ENCODE measurements at regions not wholly inside any gene's neighbourhood (a gene's known extent, or its start where the extent isn't known, plus 50 kb on each side); places are given as distances from the start of the nearest gene placed in this dataset.

GRCh38 chr5:29015523-29015922, 1977.1 kb upstream of the CDH9 start:
- no peak overlapping the region for H3K4me3 Mint-ChIP-seq
- Histone ChIP-seq H3T11ph (ENCODE audit: low read length) (no peak overlapping the region), H4K91ac (ENCODE audit: insufficient read length, low read depth, low read length) (no peak overlapping the region), H4K20me1 (ENCODE audit: control insufficient read depth, insufficient read depth, insufficient read length) (no peaks in the 10 kb centered on the region), H2AK5ac (ENCODE audit: insufficient read length, low read length) (no peak overlapping the region), H3K27me3 (ENCODE audit: insufficient read depth, low read length) (no peaks in the 10 kb centered on the region), H3K4ac (ENCODE audit: low read depth, low read length) (no peak overlapping the region), H4K8ac (replicated peaks; ENCODE audit: insufficient read length, low read depth, low read length) (no peak overlapping the region), H3K23me2 (ENCODE audit: insufficient read length, low read depth, low read length, poor library complexity, severe bottlenecking) (no peaks in the 10 kb centered on the region), H2BK120ac (ENCODE audit: low read depth, low read length, poor library complexity, severe bottlenecking) (no peak overlapping the region), H2BK12ac (ENCODE audit: insufficient read length, low read depth, low read length) (no peak overlapping the region), H4K5ac (ENCODE audit: insufficient read length, low read depth, low read length) (no peak overlapping the region), H3K56ac (ENCODE audit: insufficient read length, low read depth, low read length) (no peak overlapping the region), H3K4me1 (ENCODE audit: insufficient read depth, low read length) (peaks cover 2% of the 10 kb centered on the region; the same call in 1 of the 2 replicates), H3K9ac (ENCODE audit: extremely low read depth, insufficient read length, low read length) (no peak overlapping the region), H3K27ac (ENCODE audit: insufficient read length, low read depth, low read length) (no peak overlapping the region), H2BK20ac (ENCODE audit: low read depth, low read length, poor library complexity, severe bottlenecking) (no peak overlapping the region), H3K14ac (ENCODE audit: insufficient read depth, low read length) (no peak overlapping the region), H3K4me2 (ENCODE audit: insufficient read depth, insufficient read length, low read length) (no peak overlapping the region), H3K79me1 (ENCODE audit: insufficient read depth, low read depth, low read length, poor library complexity, severe bottlenecking) (no peaks in the 10 kb centered on the region), H3K9me3 (ENCODE audit: control insufficient read depth, low read depth, low read length) (no peaks in the 10 kb centered on the region), H3K18ac (ENCODE audit: insufficient read length, low read depth, low read length) (no peak overlapping the region), H2BK15ac (ENCODE audit: low read depth, low read length) (no peak overlapping the region), H2AFZ (ENCODE audit: low read length) (no peak overlapping the region), H3K23ac (ENCODE audit: insufficient read length, low read depth, low read length) (no peak overlapping the region), H2BK5ac (ENCODE audit: insufficient read length, low read length) (no peak overlapping the region), H3K79me2 (ENCODE audit: insufficient read depth, low read length) (no peaks in the 10 kb centered on the region)
- H3K9me3 Mint-ChIP-seq: no peaks in the 10 kb centered on the region
- H3K27ac Mint-ChIP-seq: no peak overlapping the region
- no CpG with 5 or more reads among the region's 2 CpGs for WGBS (ENCODE audit: extremely low coverage, insufficient read length, low lambda C conversion rate)
- no peak for DNase-seq
- H3K27me3 Mint-ChIP-seq (ENCODE audit: low read depth): no peaks in the 10 kb centered on the region
- no peaks in the 10 kb centered on the region for H3K36me3 Mint-ChIP-seq (ENCODE audit: insufficient read depth in 1 of 3, low read depth in 3 of 3)
- TF ChIP-seq CTCF (conservative IDR thresholded peaks at IDR 0.05): no peak
- no peaks in the 10 kb centered on the region for H3K4me1 Mint-ChIP-seq

Data from H9 (cell line).